Transverse colon (tissue), 4 donors: ENCODE measurements at regions not wholly inside any gene's neighbourhood (a gene's known extent, or its start where the extent isn't known, plus 50 kb on each side); places are given as distances from the start of the nearest gene placed in this dataset.

Experiments
- DNase-seq: peaks from one replicate; pipeline ENCODE4 v3.0.0-alpha.2; 2019
- H3K27ac ChIP-seq, 4 donors: fragments of 200-600 bp; sonication (generic); 2 replicates each; pipeline ENCODE4 v1.5.1; 2016 to 2018; ENCODE audit warnings: inconsistent platforms in 4 of 4
- H3K27me3 ChIP-seq: fragments of 200-600 bp; sonication (generic); 2 replicates; pipeline ENCODE4 v1.5.1; 2017; ENCODE audit warnings: inconsistent platforms
- H3K36me3 ChIP-seq, 4 donors: fragments of 200-600 bp; sonication (generic); 2 replicates each; pipeline ENCODE4 v1.5.1; 2017 to 2019; ENCODE audit warnings: inconsistent platforms in 4 of 4
- H3K4me1 ChIP-seq, 4 donors: fragments of 200-600 bp; sonication (generic); 2 replicates each; pipeline ENCODE4 v1.5.1; 2017 to 2020; ENCODE audit warnings: inconsistent platforms in 4 of 4
- H3K4me3 ChIP-seq, 4 donors: fragments of 200-600 bp; sonication (generic); 1 replicate in 1 of 4; 2 replicates in 3 of 4; pipeline versions ENCODE4 v1.5.1 to v1.6.1; 2017 to 2019; ENCODE audit warnings: inconsistent platforms in 4 of 4
- H3K9me3 ChIP-seq, 2 donors: fragments of 200-600 bp; sonication (generic); 2 replicates each; pipeline ENCODE4 v1.5.1; 2017 to 2019; ENCODE audit warnings: inconsistent platforms in 2 of 2
- CTCF ChIP-seq, 5 experiments: fragments of 200-600 bp in 3 of 5; fragments of 450-650 bp in 2 of 5; sonication (generic) in 3 of 5; IDR thresholded peaks; 1 replicate in 2 of 5; 2 replicates in 3 of 5; pipeline ENCODE4 v1.5.1; 2016 to 2017; ENCODE audit warnings: antibody characterized with exemption in 5 of 5, inconsistent platforms in 3 of 5, mild to moderate bottlenecking in 2 of 5, moderate library complexity in 1 of 5
- EP300 ChIP-seq: sonication (generic); formaldehyde crosslinking; IDR thresholded peaks from one replicate; pipeline ENCODE4 v1.6.1; 2017; ENCODE audit warnings: antibody characterized with exemption, low read depth
- POLR2A ChIP-seq: fragments of 450-650 bp; IDR thresholded peaks from one replicate; pipeline ENCODE4 v1.6.1; 2016; ENCODE audit warnings: antibody characterized with exemption, mild to moderate bottlenecking, moderate library complexity
- POLR2AphosphoS5 ChIP-seq, 3 donors: sonication (generic); formaldehyde crosslinking; IDR thresholded peaks; one replicate each; pipeline ENCODE4 v1.6.1; 2016; ENCODE audit warnings: antibody characterized with exemption in 3 of 3
- WGBS, 2 donors: methylation state at CpG; one replicate each; pipeline ENCODE4 v1.1.5; 2018; ENCODE audit warnings: low coverage in 1 of 2; 5-methylcytosine and 5-hydroxymethylcytosine counted together
- in situ Hi-C, 4 donors: fragments of 200-750 bp; cut with MboI; loops; one replicate each; pipeline versions ENCODE4 v1.15.0 to v1.15.1; 2017; ENCODE audit warnings: low sequenced_read_pairs in 3 of 4, low pct_ligation_motif_present in 1 of 4, low pct_unique_long_range_greater_than_20kb in 1 of 4
- intact Hi-C: fragments of 100-400 bp; cut with DNase I; formaldehyde crosslinking; loops from one replicate; pipeline ENCODE4 v1.15.1; 2023; ENCODE audit warnings: low total_unique reads

GRCh38 chr7:10579561-10579960 lies 394.1 kb upstream of the PHF14 start:
- no peak for DNase-seq
- in situ Hi-C loops (no loop called here), intact Hi-C loops (no loop called here)
- H3K4me1 ChIP-seq = no peaks in the 10 kb centered on the region
- H3K27me3 ChIP-seq = no peaks in the 10 kb centered on the region
- no peak overlapping the region for H3K4me3 ChIP-seq
- TF ChIP-seq EP300 = no peak
- TF ChIP-seq POLR2A = no peak
- 82 to 96% methylated on average over 3 of the region's 3 CpGs for WGBS, 2 donors
- no peaks in the 10 kb centered on the region for H3K36me3 ChIP-seq
- H3K27ac ChIP-seq = no peak overlapping the region
- no peaks in the 10 kb centered on the region for H3K9me3 ChIP-seq

DNA sequence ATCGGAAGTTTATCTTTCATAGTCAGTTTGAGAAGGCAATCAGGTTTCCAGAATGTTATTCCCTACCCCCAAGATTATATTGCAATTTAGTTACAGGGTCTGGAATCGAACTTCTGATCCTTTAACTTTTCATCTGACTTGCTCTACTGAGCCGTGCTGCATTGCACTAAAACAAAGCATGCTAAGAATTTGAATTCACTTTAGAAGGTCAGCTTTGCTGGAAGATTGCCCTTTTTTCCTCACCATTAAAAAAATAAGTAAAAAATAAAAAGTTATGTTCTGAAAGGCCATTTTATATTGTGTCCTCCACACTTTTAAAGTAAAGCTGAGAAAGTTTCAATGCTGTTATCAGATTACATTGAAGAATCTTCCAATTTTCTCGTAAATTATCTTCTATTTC lies 388.8 kb upstream of the PHF14 start:
- Histone ChIP-seq H3K36me3 (no peaks in the 10 kb centered on the region), H3K27ac (no peak overlapping the region), H3K4me3 (no peak overlapping the region), H3K4me1 (no peaks in the 10 kb centered on the region), H3K9me3 (no peaks in the 10 kb centered on the region), H3K27me3 (no peaks in the 10 kb centered on the region)
- TF ChIP-seq EP300 = no peak
- TF ChIP-seq POLR2A = no peak
- no peak for TF ChIP-seq CTCF (IDR thresholded peaks at IDR 0.05)
- no peak for TF ChIP-seq POLR2AphosphoS5 (IDR thresholded peaks at IDR 0.05)
- 50 to 58% methylated on average over 4 of the region's 4 CpGs for WGBS, 2 donors
- in situ Hi-C loops (no loop called here), intact Hi-C loops (no loop called here)
- DNase-seq = no peak

- no peak for TF ChIP-seq CTCF (IDR thresholded peaks at IDR 0.05)
- TF ChIP-seq EP300 = no peak
- TF ChIP-seq POLR2AphosphoS5 (IDR thresholded peaks at IDR 0.05) = no peak
- TF ChIP-seq POLR2A = no peak
- no peaks in the 10 kb centered on the region for H3K4me1 ChIP-seq
- peaks cover 0 to 5% of the 10 kb centered on the region in 2 donors for H3K9me3 ChIP-seq
- no peak overlapping the region for H3K27ac ChIP-seq
- intact Hi-C loops (no loop called here), in situ Hi-C loops (no loop called here)
- no peaks in the 10 kb centered on the region for H3K27me3 ChIP-seq
- no peak for DNase-seq
- no peaks in the 10 kb centered on the region for H3K36me3 ChIP-seq
- H3K4me3 ChIP-seq = no peak overlapping the region
- 64 to 83% methylated on average over 1 of the region's 1 CpG for WGBS, 2 donors
Observed at GRCh38 chr7:10588084-10588483, 385.6 kb upstream of the PHF14 start.

DNA sequence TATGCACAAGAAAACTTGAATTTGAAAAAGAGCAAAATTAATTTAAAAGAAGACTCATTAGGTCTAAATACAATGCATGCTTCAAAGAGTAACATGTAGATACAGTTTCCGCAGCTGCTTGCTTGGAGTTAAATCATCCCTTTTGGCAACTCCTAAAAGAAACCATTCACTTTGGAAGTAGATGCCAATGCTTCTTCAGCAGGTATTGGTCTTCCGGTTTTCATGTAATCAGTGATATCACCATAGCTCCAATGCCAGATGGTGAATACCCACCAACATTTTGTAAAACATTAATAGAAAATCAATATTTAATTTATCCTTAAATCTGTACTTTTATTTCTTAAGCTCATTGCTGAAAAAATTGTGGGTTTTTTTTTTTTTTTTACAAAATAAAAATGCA lies 381.1 kb upstream of the PHF14 start:
- peaks cover 0 to 5% of the 10 kb centered on the region in 2 donors for H3K9me3 ChIP-seq
- no peaks in the 10 kb centered on the region for H3K36me3 ChIP-seq
- H3K27me3 ChIP-seq = no peaks in the 10 kb centered on the region
- H3K4me3 ChIP-seq = no peak overlapping the region
- 83 to 92% methylated on average over 1 to 2 of the region's 2 CpGs for WGBS, 2 donors
- H3K27ac ChIP-seq = no peak overlapping the region
- TF ChIP-seq CTCF (IDR thresholded peaks at IDR 0.05) = no peak
- no peak for TF ChIP-seq POLR2A
- no peak for TF ChIP-seq EP300
- in situ Hi-C loops (no loop called here), intact Hi-C loops (no loop called here)
- no peaks in the 10 kb centered on the region for H3K4me1 ChIP-seq
- DNase-seq = no peak

- TF ChIP-seq POLR2AphosphoS5 (IDR thresholded peaks at IDR 0.05) (no peak), EP300 (no peak), POLR2A (no peak), CTCF (IDR thresholded peaks at IDR 0.05) (no peak)
- intact Hi-C loops (no loop called here), in situ Hi-C loops (no loop called here)
- WGBS, 2 donors = 84 to 89% methylated on average over 4 of the region's 4 CpGs
- no peak for DNase-seq
- H3K4me3 ChIP-seq = no peak overlapping the region
- H3K36me3 ChIP-seq = no peaks in the 10 kb centered on the region
- no peak overlapping the region for H3K27ac ChIP-seq
- peaks cover 0 to 5% of the 10 kb centered on the region in 2 donors for H3K9me3 ChIP-seq
- H3K4me1 ChIP-seq = no peaks in the 10 kb centered on the region
- H3K27me3 ChIP-seq = no peaks in the 10 kb centered on the region
Observed at GRCh38 chr7:10593080-10593479, 380.6 kb upstream of the PHF14 start.
